CD14-positive monocyte (primary cell): ENCODE measurements at regions not wholly inside any gene's neighbourhood (a gene's known extent, or its start where the extent isn't known, plus 50 kb on each side); places are given as distances from the start of the nearest gene placed in this dataset.

ENCODE experiments used
- DNase-seq, 3 donors: peaks; one replicate each; pipeline ENCODE4 v3.0.0-alpha.2; 2011 to 2022
- H2AFZ ChIP-seq: 2 replicates; pipeline ENCODE4 v1.6.0; 2012; ENCODE audit warnings: mild to moderate bottlenecking, low read depth, low read length, inconsistent platforms; ENCODE audit not compliant: insufficient read depth, poor library complexity, severe bottlenecking
- H3K27ac ChIP-seq, 2 donors: 1 replicate in 1 of 2; 2 replicates in 1 of 2; pipeline ENCODE4 v1.5.1; 2012 to 2013; ENCODE audit warnings: low read length in 2 of 2, control low read depth in 1 of 2, inconsistent platforms in 1 of 2, low read depth in 1 of 2, mild to moderate bottlenecking in 1 of 2
- H3K27me3 ChIP-seq, 2 donors: one replicate each; pipeline versions ENCODE4 v1.6.0 to v1.6.1; 2011 to 2013; ENCODE audit warnings: low read length in 2 of 2; ENCODE audit not compliant: control insufficient read depth in 2 of 2, insufficient read depth in 2 of 2
- H3K36me3 ChIP-seq, 2 donors: replicated peaks in 1 of 2; 1 replicate in 1 of 2; 2 replicates in 1 of 2; pipeline versions ENCODE4 v1.5.1 to v1.6.1; 2012 to 2013; ENCODE audit warnings: low read length in 2 of 2, control low read depth in 1 of 2, inconsistent platforms in 1 of 2, mild to moderate bottlenecking in 1 of 2; ENCODE audit not compliant: insufficient read depth in 2 of 2, control insufficient read depth in 1 of 2
- H3K4me1 ChIP-seq, 2 donors: 1 replicate in 1 of 2; 2 replicates in 1 of 2; pipeline versions ENCODE4 v1.5.1 to v1.6.1; 2012 to 2013; ENCODE audit warnings: low read length in 2 of 2, control low read depth in 1 of 2, inconsistent platforms in 1 of 2, mild to moderate bottlenecking in 1 of 2, moderate library complexity in 1 of 2; ENCODE audit not compliant: insufficient read depth in 2 of 2, control insufficient read depth in 1 of 2
- H3K4me2 ChIP-seq: replicated peaks from 2 replicates; pipeline ENCODE3; 2012; ENCODE audit warnings: low read length, moderate library complexity, mild to moderate bottlenecking; ENCODE audit not compliant: poor library complexity, severe bottlenecking; ENCODE audit errors: extremely low read depth
- H3K4me3 ChIP-seq, 3 experiments: fragments of 200-600 bp in 1 of 3; sonication (generic) in 1 of 3; replicated peaks in 1 of 3; 1 replicate in 2 of 3; 2 replicates in 1 of 3; pipeline ENCODE4 v1.5.1; 2011 to 2013; ENCODE audit warnings: low read length in 3 of 3, mild to moderate bottlenecking in 3 of 3, control low read depth in 2 of 3, low read depth in 2 of 3, inconsistent platforms in 1 of 3, moderate library complexity in 1 of 3
- H3K79me2 ChIP-seq: 2 replicates; pipeline ENCODE4 v1.6.0; 2012; ENCODE audit warnings: mild to moderate bottlenecking, control low read depth, inconsistent platforms, low read length, moderate library complexity; ENCODE audit not compliant: insufficient read depth
- H3K9ac ChIP-seq: 2 replicates; pipeline ENCODE4 v1.6.0; 2017; ENCODE audit warnings: low read length, mild to moderate bottlenecking; ENCODE audit not compliant: insufficient read depth, poor library complexity, severe bottlenecking
- H3K9me3 ChIP-seq, 2 donors: replicated peaks in 1 of 2; 1 replicate in 1 of 2; 2 replicates in 1 of 2; pipeline versions ENCODE4 v1.5.1 to v1.6.1; 2012 to 2013; ENCODE audit warnings: low read length in 2 of 2, control low read depth in 1 of 2; ENCODE audit not compliant: control insufficient read depth in 1 of 2, insufficient read depth in 1 of 2
- H4K20me1 ChIP-seq: 2 replicates; pipeline ENCODE4 v1.6.0; 2012; ENCODE audit warnings: mild to moderate bottlenecking, low read length, control low read depth, moderate library complexity; ENCODE audit not compliant: insufficient read depth
- H3K27ac Mint-ChIP-seq, 7 donors: one replicate each; pipeline ENCODE4 v1.8.0; 2020; ENCODE audit warnings: mild to moderate bottlenecking in 7 of 7, mixed read lengths in 7 of 7, moderate library complexity in 6 of 7, inconsistent platforms in 2 of 7
- H3K27me3 Mint-ChIP-seq, 3 donors: one replicate each; pipeline ENCODE4 v1.8.0; 2021 to 2022; ENCODE audit warnings: low read depth in 3 of 3, mild to moderate bottlenecking in 3 of 3, mixed read lengths in 3 of 3, moderate library complexity in 3 of 3, inconsistent platforms in 1 of 3
- H3K36me3 Mint-ChIP-seq, 2 donors: one replicate each; pipeline ENCODE4 v1.8.0; 2020; ENCODE audit warnings: mixed read lengths in 2 of 2, inconsistent platforms in 1 of 2, mild to moderate bottlenecking in 1 of 2
- H3K4me1 Mint-ChIP-seq: one replicate; pipeline ENCODE4 v1.8.0; 2020; ENCODE audit warnings: mild to moderate bottlenecking, mixed read lengths
- H3K4me3 Mint-ChIP-seq, 2 donors: one replicate each; pipeline ENCODE4 v1.8.0; 2020; ENCODE audit warnings: mild to moderate bottlenecking in 2 of 2, mixed read lengths in 2 of 2, moderate library complexity in 1 of 2
- H3K9me3 Mint-ChIP-seq, 7 donors: one replicate each; pipeline ENCODE4 v1.8.0; 2020 to 2022; ENCODE audit warnings: mixed read lengths in 7 of 7, mild to moderate bottlenecking in 6 of 7, moderate library complexity in 6 of 7, inconsistent platforms in 2 of 7
- WGBS: methylation state at CpG from one replicate; pipeline ENCODE4 v1.1.5; 2013; ENCODE audit warnings: missing lambda C conversion rate; ENCODE audit not compliant: insufficient coverage; 5-methylcytosine and 5-hydroxymethylcytosine counted together
- intact Hi-C, 2 donors: fragments of 100-400 bp; cut with micrococcal nuclease; formaldehyde crosslinking; loops; one replicate each; pipeline versions ENCODE4 v1.15.0 to v1.15.1; 2023
- TF ChIP-seq, protein P1 (sequence below): fragments of 200-600 bp; IDR thresholded peaks from one replicate; pipeline ENCODE4 v1.8.0; 2022; ENCODE audit warnings: antibody characterized with exemption, mild to moderate bottlenecking

DNA sequence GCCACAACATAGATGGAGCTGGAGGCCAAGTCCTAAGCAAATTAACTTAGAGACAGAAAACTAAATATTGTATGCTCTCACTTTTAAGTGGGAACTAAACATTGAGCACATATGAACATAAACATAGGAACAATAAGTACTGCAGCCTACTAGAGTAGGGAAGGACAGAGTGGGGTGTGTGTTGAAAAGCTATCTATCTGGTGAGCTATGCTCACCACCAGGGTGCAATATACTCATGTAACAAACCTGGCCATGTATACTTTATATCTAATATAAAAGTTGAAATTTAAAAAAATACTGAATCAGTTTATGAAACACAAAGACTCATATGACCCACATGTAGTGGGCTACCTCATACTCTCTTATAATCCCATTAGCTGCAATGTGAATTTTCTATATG is 1305.0 kb downstream of the LRFN5 start:
- Histone ChIP-seq H3K4me2 (no peak overlapping the region), H3K36me3 (no peaks in the 10 kb centered on the region), H3K27me3 (no peaks in the 10 kb centered on the region), H4K20me1 (no peaks in the 10 kb centered on the region), H3K4me1 (no peaks in the 10 kb centered on the region), H3K27ac (no peak overlapping the region), H3K9ac (no peak overlapping the region), H3K4me3 (no peak overlapping the region), H3K9me3 (peaks cover 0 to 7% of the 10 kb centered on the region in 2 donors), H2AFZ (no peak overlapping the region), H3K79me2 (no peaks in the 10 kb centered on the region)
- Mint-ChIP-seq H3K27me3 (no peaks in the 10 kb centered on the region), H3K36me3 (no peaks in the 10 kb centered on the region), H3K27ac (no peak overlapping the region), H3K4me1 (no peaks in the 10 kb centered on the region), H3K4me3 (no peak overlapping the region), H3K9me3 (peaks cover 0 to 10% (median 5%) of the 10 kb centered on the region in 7 donors)
- DNase-seq: no peak
- TF ChIP-seq, protein P1, sequence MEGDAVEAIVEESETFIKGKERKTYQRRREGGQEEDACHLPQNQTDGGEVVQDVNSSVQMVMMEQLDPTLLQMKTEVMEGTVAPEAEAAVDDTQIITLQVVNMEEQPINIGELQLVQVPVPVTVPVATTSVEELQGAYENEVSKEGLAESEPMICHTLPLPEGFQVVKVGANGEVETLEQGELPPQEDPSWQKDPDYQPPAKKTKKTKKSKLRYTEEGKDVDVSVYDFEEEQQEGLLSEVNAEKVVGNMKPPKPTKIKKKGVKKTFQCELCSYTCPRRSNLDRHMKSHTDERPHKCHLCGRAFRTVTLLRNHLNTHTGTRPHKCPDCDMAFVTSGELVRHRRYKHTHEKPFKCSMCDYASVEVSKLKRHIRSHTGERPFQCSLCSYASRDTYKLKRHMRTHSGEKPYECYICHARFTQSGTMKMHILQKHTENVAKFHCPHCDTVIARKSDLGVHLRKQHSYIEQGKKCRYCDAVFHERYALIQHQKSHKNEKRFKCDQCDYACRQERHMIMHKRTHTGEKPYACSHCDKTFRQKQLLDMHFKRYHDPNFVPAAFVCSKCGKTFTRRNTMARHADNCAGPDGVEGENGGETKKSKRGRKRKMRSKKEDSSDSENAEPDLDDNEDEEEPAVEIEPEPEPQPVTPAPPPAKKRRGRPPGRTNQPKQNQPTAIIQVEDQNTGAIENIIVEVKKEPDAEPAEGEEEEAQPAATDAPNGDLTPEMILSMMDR: no peak
- intact Hi-C loops: no loop called here

DNA sequence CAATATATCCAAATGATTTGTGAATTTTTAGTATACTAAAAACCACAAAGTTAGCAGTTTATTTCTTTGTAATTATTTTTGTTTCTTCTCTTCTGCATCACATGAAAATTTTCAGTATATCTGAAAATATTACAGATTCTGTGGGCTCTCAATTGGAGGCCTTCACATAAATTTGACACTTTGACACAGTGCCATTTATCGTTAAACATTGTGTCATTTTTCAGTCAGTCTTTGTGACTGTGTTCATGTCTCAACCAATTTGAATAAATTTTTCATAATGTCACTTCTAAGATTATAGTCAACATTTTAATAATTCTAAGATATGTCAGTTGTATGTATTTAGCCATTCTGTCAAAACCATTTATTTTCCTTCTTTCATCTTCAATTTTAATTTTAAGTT is 1303.0 kb downstream of the LRFN5 start:
- Histone ChIP-seq H2AFZ (no peak overlapping the region), H4K20me1 (no peaks in the 10 kb centered on the region), H3K79me2 (no peaks in the 10 kb centered on the region), H3K4me3 (no peak overlapping the region), H3K9ac (no peak overlapping the region), H3K4me1 (no peaks in the 10 kb centered on the region), H3K36me3 (no peaks in the 10 kb centered on the region), H3K4me2 (no peak overlapping the region), H3K27ac (no peak overlapping the region), H3K27me3 (no peaks in the 10 kb centered on the region), H3K9me3 (peaks cover 0 to 5% of the 10 kb centered on the region in 2 donors)
- no CpG with 5 or more reads among the region's 1 CpG for WGBS
- peaks cover 0 to 7% (median 3%) of the 10 kb centered on the region in 7 donors for H3K9me3 Mint-ChIP-seq
- H3K36me3 Mint-ChIP-seq: no peaks in the 10 kb centered on the region
- H3K4me1 Mint-ChIP-seq: no peaks in the 10 kb centered on the region
- intact Hi-C loops: no loop called here
- no peak overlapping the region for H3K4me3 Mint-ChIP-seq
- H3K27ac Mint-ChIP-seq: no peak overlapping the region
- DNase-seq: no peak
- H3K27me3 Mint-ChIP-seq: no peaks in the 10 kb centered on the region
- TF ChIP-seq, protein P1: no peak
